Caco-2 (cell line): ENCODE measurements at regions not wholly inside any gene's neighbourhood (a gene's known extent, or its start where the extent isn't known, plus 50 kb on each side); places are given as distances from the start of the nearest gene placed in this dataset.

Experiments used
- BruUV-seq: library from RNA; stranded (reverse); fragments of 400-500 nt; replicated peaks from 2 replicates; lab custom pipeline; 2021; lab: Mats Ljungman, UMichigan
- CTCF ChIA-PET: fragments of 300-600 bp; sonication (Branson Sonifier 250); formaldehyde crosslinking; loops from one replicate; lab custom pipeline; 2022; ENCODE audit warnings: antibody characterized with exemption; lab: Charles Lee
- POLR2A ChIA-PET: fragments of 300-600 bp; sonication (Branson Sonifier 250); formaldehyde crosslinking; loops from one replicate; lab custom pipeline; 2022; ENCODE audit warnings: antibody characterized with exemption; lab: Charles Lee
- DNase-seq, 2 experiments: peaks; one replicate each; pipeline versions ENCODE4 v3.0.0 to v3.0.0-alpha.2; 2020 to 2022
- H3K27me3 ChIP-seq: replicated peaks from 2 replicates; pipeline ENCODE4 v1.6.0; 2011; ENCODE audit warnings: low read length; ENCODE audit not compliant: control insufficient read depth, insufficient read depth
- H3K36me3 ChIP-seq: 2 replicates; pipeline ENCODE4 v1.5.1; 2011; ENCODE audit warnings: low read length; ENCODE audit not compliant: control insufficient read depth, insufficient read depth
- H3K4me1 ChIP-seq: fragments of 250-450 bp; sonication (Bioruptor Pico); 2 replicates; pipeline ENCODE4 v1.5.1; 2020; ENCODE audit warnings: mild to moderate bottlenecking
- H3K4me3 ChIP-seq: 2 replicates; pipeline ENCODE4 v1.5.1; 2011; ENCODE audit warnings: low read depth, mild to moderate bottlenecking, control low read depth, low read length
- H3K9me3 ChIP-seq: fragments of 250-450 bp; sonication (Bioruptor Pico); 2 replicates; pipeline ENCODE4 v1.5.1; 2020; ENCODE audit warnings: mild to moderate bottlenecking, moderate library complexity
- H3K27ac Mint-ChIP-seq: one replicate; pipeline ENCODE4 v1.8.0; 2022; ENCODE audit warnings: mixed read lengths; ENCODE audit not compliant: unreplicated experiment
- H3K27me3 Mint-ChIP-seq: one replicate; pipeline ENCODE4 v1.8.0; 2022; ENCODE audit warnings: mixed read lengths; ENCODE audit not compliant: insufficient read depth, unreplicated experiment
- H3K36me3 Mint-ChIP-seq: one replicate; pipeline ENCODE4 v1.8.0; 2022; ENCODE audit warnings: mild to moderate bottlenecking, mixed read lengths; ENCODE audit not compliant: insufficient read depth, unreplicated experiment
- H3K4me1 Mint-ChIP-seq: one replicate; pipeline ENCODE4 v1.8.0; 2022; ENCODE audit warnings: low read depth, mixed read lengths; ENCODE audit not compliant: unreplicated experiment
- H3K4me3 Mint-ChIP-seq: one replicate; pipeline ENCODE4 v1.8.0; 2022; ENCODE audit warnings: mild to moderate bottlenecking, moderate library complexity, mixed read lengths; ENCODE audit not compliant: unreplicated experiment
- H3K9me3 Mint-ChIP-seq: one replicate; pipeline ENCODE4 v1.8.0; 2022; ENCODE audit warnings: mixed read lengths; ENCODE audit not compliant: unreplicated experiment
- CTCF ChIP-seq, 2 experiments: fragments of 200-600 bp in 1 of 2; IDR thresholded peaks; 1 replicate in 1 of 2; 2 replicates in 1 of 2; pipeline versions ENCODE4 v1.5.1 to v1.8.0; 2011 to 2022; ENCODE audit warnings: antibody characterized with exemption in 1 of 2, control low read depth in 1 of 2, inconsistent platforms in 1 of 2, low read depth in 1 of 2, low read length in 1 of 2, mild to moderate bottlenecking in 1 of 2, moderate library complexity in 1 of 2; ENCODE audit not compliant: insufficient read depth in 1 of 2, severe bottlenecking in 1 of 2, unreplicated experiment in 1 of 2
- intact Hi-C: fragments of 100-400 bp; cut with micrococcal nuclease; formaldehyde crosslinking; loops from one replicate; pipeline ENCODE4 v1.10.0; 2022; ENCODE audit not compliant: unreplicated experiment

DNA sequence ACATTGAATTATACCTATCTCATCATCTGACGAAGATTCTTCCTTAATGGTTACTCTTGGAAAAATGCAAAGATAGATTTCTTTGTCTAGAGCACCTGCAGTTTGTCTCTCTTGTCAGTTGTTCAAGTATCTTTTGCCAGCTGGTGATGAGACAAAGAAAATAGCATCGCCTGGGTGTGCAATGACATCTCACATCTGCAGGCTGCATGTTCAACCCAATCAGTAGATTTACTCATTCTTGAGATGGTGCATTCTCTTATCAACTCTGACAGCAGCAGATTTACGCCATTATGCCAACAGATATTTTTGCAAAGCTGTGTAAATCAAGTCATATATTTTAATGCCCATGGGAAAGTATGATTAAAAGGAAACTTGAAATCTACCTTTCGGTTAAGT, 164.6 kb upstream of the PDGFD start:
- no peaks in the 10 kb centered on the region for H3K36me3 ChIP-seq
- no peak overlapping the region for H3K4me3 ChIP-seq
- no peaks in the 10 kb centered on the region for H3K4me1 Mint-ChIP-seq
- no peaks in the 10 kb centered on the region for H3K9me3 ChIP-seq
- no peak overlapping the region for H3K27ac Mint-ChIP-seq
- H3K9me3 Mint-ChIP-seq = no peaks in the 10 kb centered on the region
- DNase-seq = no peak
- no peaks in the 10 kb centered on the region for H3K27me3 Mint-ChIP-seq
- CTCF ChIA-PET = no interaction called here
- no TSS peak for BruUV-seq
- H3K4me1 ChIP-seq = no peaks in the 10 kb centered on the region
- H3K4me3 Mint-ChIP-seq = no peak overlapping the region
- POLR2A ChIA-PET = no interaction called here
- intact Hi-C loops = no loop called here
- no peak for TF ChIP-seq CTCF (IDR thresholded peaks at IDR 0.05; ENCODE audit: insufficient read depth in 1 of 2, low read depth in 1 of 2, low read length in 1 of 2, severe bottlenecking in 1 of 2, unreplicated experiment in 1 of 2)
- no peaks in the 10 kb centered on the region for H3K27me3 ChIP-seq
- H3K36me3 Mint-ChIP-seq = no peaks in the 10 kb centered on the region

- Histone ChIP-seq H3K9me3 (no peaks in the 10 kb centered on the region), H3K27me3 (no peaks in the 10 kb centered on the region), H3K4me3 (no peak overlapping the region), H3K36me3 (no peaks in the 10 kb centered on the region), H3K4me1 (no peaks in the 10 kb centered on the region)
- intact Hi-C loops = no loop called here
- CTCF ChIA-PET = no interaction called here
- Mint-ChIP-seq H3K27ac (no peak overlapping the region), H3K4me1 (no peaks in the 10 kb centered on the region), H3K36me3 (no peaks in the 10 kb centered on the region), H3K27me3 (no peaks in the 10 kb centered on the region), H3K4me3 (no peak overlapping the region), H3K9me3 (no peaks in the 10 kb centered on the region)
- POLR2A ChIA-PET = no interaction called here
- DNase-seq = no peak
- no peak for TF ChIP-seq CTCF (IDR thresholded peaks at IDR 0.05; ENCODE audit: insufficient read depth in 1 of 2, low read depth in 1 of 2, low read length in 1 of 2, severe bottlenecking in 1 of 2, unreplicated experiment in 1 of 2)
- no TSS peak for BruUV-seq
Observed at GRCh38 chr11:104327861-104328511, 164.0 kb upstream of the PDGFD start.

DNA sequence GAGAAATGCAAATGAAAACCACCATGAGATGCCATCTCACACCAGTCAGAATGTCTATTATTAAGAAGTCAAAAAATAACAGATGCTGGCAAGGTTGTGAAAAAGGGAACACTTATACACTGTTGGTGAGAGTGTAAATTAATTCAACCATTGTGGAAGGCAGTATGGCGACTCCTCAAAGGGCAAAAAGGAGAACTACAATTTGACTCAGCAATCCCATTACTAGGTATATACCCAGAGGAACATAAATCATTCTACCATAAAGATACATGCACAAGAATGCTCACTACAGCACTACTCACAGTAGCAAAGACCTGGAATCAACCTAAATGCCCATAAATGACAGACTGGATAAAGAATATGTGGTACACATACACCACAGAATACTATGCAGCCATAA, 161.1 kb upstream of the PDGFD start:
- H3K9me3 Mint-ChIP-seq = no peaks in the 10 kb centered on the region
- no peak overlapping the region for H3K27ac Mint-ChIP-seq
- CTCF ChIA-PET = no interaction called here
- H3K27me3 Mint-ChIP-seq = no peaks in the 10 kb centered on the region
- Histone ChIP-seq H3K4me3 (no peak overlapping the region), H3K4me1 (no peaks in the 10 kb centered on the region), H3K36me3 (no peaks in the 10 kb centered on the region), H3K27me3 (no peaks in the 10 kb centered on the region), H3K9me3 (no peaks in the 10 kb centered on the region)
- no peak for DNase-seq
- no peak for TF ChIP-seq CTCF (IDR thresholded peaks at IDR 0.05; ENCODE audit: insufficient read depth in 1 of 2, low read depth in 1 of 2, low read length in 1 of 2, severe bottlenecking in 1 of 2, unreplicated experiment in 1 of 2)
- H3K36me3 Mint-ChIP-seq = no peaks in the 10 kb centered on the region
- intact Hi-C loops = no loop called here
- BruUV-seq = no TSS peak
- POLR2A ChIA-PET = no interaction called here
- H3K4me3 Mint-ChIP-seq = no peak overlapping the region
- H3K4me1 Mint-ChIP-seq = no peaks in the 10 kb centered on the region
